ENCODE measurements at regions not wholly inside any gene's neighbourhood (a gene's known extent, or its start where the extent isn't known, plus 50 kb on each side); places are given as distances from the start of the nearest gene placed in this dataset.

DNA sequence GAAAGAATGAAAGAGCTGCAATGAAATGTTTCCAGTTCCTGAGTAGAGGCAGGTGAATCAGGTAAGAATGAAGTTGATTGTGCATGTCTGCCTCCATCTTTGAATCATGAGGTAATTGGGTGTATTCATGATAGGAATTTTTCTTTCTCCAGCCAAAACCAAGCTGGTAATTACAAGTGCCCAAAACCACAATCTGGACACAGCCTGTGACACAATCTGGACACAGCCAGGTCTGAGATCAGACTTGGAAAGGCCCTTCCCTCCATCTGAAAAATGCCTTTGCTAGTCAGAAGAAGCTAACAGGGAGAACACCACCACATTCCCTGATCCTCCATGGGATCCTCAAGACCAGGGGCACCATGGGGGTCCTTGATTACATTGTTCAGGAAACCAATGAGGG, 338.5 kb upstream of the THBS1 start:
- Histone ChIP-seq H3K4me3 (ENCODE audit: low read depth, low read length) (no peak overlapping the region), H3K4me1 (ENCODE audit: control insufficient read depth, insufficient read depth, low read length, unreplicated experiment) (peaks cover 38% of the 10 kb centered on the region), H3K79me2 (ENCODE audit: control insufficient read depth, insufficient read depth, low read length, unreplicated experiment) (no peaks in the 10 kb centered on the region), H3K27me3 (ENCODE audit: insufficient read depth, low read length) (no peaks in the 10 kb centered on the region), H2AFZ (ENCODE audit: low read length, unreplicated experiment) (no peak overlapping the region), H3K27ac (ENCODE audit: low read depth, low read length) (0 out of 2 replicates have a peak overlapping the region, but pooled peaks have one; percentile 13), H3K36me3 (ENCODE audit: insufficient read depth, low read length) (no peaks in the 10 kb centered on the region)

GRCh38 chr15:39243396-39243795, 337.5 kb upstream of the THBS1 start:
- H3K4me3 ChIP-seq (ENCODE audit: low read depth, low read length), result no peak overlapping the region
- 0 out of 2 replicates have a peak overlapping the region, but pooled peaks have one; percentile 5 for H3K27ac ChIP-seq (ENCODE audit: low read depth, low read length)
- no peak overlapping the region for H2AFZ ChIP-seq (ENCODE audit: low read length, unreplicated experiment)
- no peaks in the 10 kb centered on the region for H3K79me2 ChIP-seq (ENCODE audit: control insufficient read depth, insufficient read depth, low read length, unreplicated experiment)
- no peaks in the 10 kb centered on the region for H3K36me3 ChIP-seq (ENCODE audit: insufficient read depth, low read length)
- H3K27me3 ChIP-seq (ENCODE audit: insufficient read depth, low read length), result no peaks in the 10 kb centered on the region
- peaks cover 49% of the 10 kb centered on the region for H3K4me1 ChIP-seq (ENCODE audit: control insufficient read depth, insufficient read depth, low read length, unreplicated experiment)

GRCh38 chr15:39244776-39245175, 336.1 kb upstream of the THBS1 start:
- peaks cover 43% of the 10 kb centered on the region for H3K4me1 ChIP-seq (ENCODE audit: control insufficient read depth, insufficient read depth, low read length, unreplicated experiment)
- H3K27ac ChIP-seq (ENCODE audit: low read depth, low read length), result no peak overlapping the region
- no peak overlapping the region for H3K4me3 ChIP-seq (ENCODE audit: low read depth, low read length)
- H2AFZ ChIP-seq (ENCODE audit: low read length, unreplicated experiment), result no peak overlapping the region
- H3K79me2 ChIP-seq (ENCODE audit: control insufficient read depth, insufficient read depth, low read length, unreplicated experiment), result no peaks in the 10 kb centered on the region
- no peaks in the 10 kb centered on the region for H3K36me3 ChIP-seq (ENCODE audit: insufficient read depth, low read length)
- no peaks in the 10 kb centered on the region for H3K27me3 ChIP-seq (ENCODE audit: insufficient read depth, low read length)

- Histone ChIP-seq H3K27ac (ENCODE audit: low read depth, low read length) (peak overlapping the region; percentile 47), H2AFZ (ENCODE audit: low read length, unreplicated experiment) (no peak overlapping the region), H3K36me3 (ENCODE audit: insufficient read depth, low read length) (no peaks in the 10 kb centered on the region), H3K4me1 (ENCODE audit: control insufficient read depth, insufficient read depth, low read length, unreplicated experiment) (peaks cover 37% of the 10 kb centered on the region), H3K4me3 (ENCODE audit: low read depth, low read length) (no peak overlapping the region), H3K27me3 (ENCODE audit: insufficient read depth, low read length) (no peaks in the 10 kb centered on the region), H3K79me2 (ENCODE audit: control insufficient read depth, insufficient read depth, low read length, unreplicated experiment) (no peaks in the 10 kb centered on the region)
These were observed 334.4 kb upstream of the THBS1 start for GRCh38 chr15:39246523-39246922.

- no peak overlapping the region for H3K4me3 ChIP-seq (ENCODE audit: low read depth, low read length)
- H3K27me3 ChIP-seq (ENCODE audit: insufficient read depth, low read length), result no peaks in the 10 kb centered on the region
- peaks cover 32% of the 10 kb centered on the region for H3K4me1 ChIP-seq (ENCODE audit: control insufficient read depth, insufficient read depth, low read length, unreplicated experiment)
- peak overlapping the region; percentile 71 for H3K27ac ChIP-seq (ENCODE audit: low read depth, low read length)
- no peaks in the 10 kb centered on the region for H3K36me3 ChIP-seq (ENCODE audit: insufficient read depth, low read length)
- H3K79me2 ChIP-seq (ENCODE audit: control insufficient read depth, insufficient read depth, low read length, unreplicated experiment), result no peaks in the 10 kb centered on the region
- no peak overlapping the region for H2AFZ ChIP-seq (ENCODE audit: low read length, unreplicated experiment)
These were observed 333.3 kb upstream of the THBS1 start for GRCh38 chr15:39247574-39247973.

- Histone ChIP-seq H3K27ac (ENCODE audit: low read depth, low read length) (peak overlapping the region; percentile 71), H3K4me3 (ENCODE audit: low read depth, low read length) (no peak overlapping the region), H3K79me2 (ENCODE audit: control insufficient read depth, insufficient read depth, low read length, unreplicated experiment) (no peaks in the 10 kb centered on the region), H2AFZ (ENCODE audit: low read length, unreplicated experiment) (peak overlapping the region; percentile 76), H3K36me3 (ENCODE audit: insufficient read depth, low read length) (no peaks in the 10 kb centered on the region), H3K27me3 (ENCODE audit: insufficient read depth, low read length) (no peaks in the 10 kb centered on the region), H3K4me1 (ENCODE audit: control insufficient read depth, insufficient read depth, low read length, unreplicated experiment) (peaks cover 28% of the 10 kb centered on the region)
These were observed 332.7 kb upstream of the THBS1 start for GRCh38 chr15:39248204-39248603.

DNA sequence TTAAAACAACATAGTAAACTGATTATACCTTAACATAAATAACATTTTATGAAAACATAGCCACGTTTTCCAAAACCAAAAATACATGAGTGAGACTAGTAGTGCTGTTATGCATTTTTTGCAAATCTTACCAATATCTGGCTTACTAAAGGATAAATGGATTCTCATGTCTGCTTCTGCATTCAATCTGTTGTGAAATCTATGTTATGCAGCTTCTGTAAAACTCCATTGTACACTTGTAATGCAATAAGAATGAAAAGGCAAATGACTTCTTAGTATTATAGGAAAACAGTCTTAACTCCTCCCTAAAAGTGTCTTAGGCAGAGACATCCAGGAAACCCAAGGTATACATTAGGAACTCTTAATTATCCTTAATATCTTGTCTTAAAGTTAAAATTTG, 330.9 kb upstream of the THBS1 start:
- no peak overlapping the region for H2AFZ ChIP-seq (ENCODE audit: low read length, unreplicated experiment)
- H3K27ac ChIP-seq (ENCODE audit: low read depth, low read length), result no peak overlapping the region

GRCh38 chr15:39250460-39251186, 330.3 kb upstream of the THBS1 start:
- Histone ChIP-seq H3K4me1 (ENCODE audit: control insufficient read depth, insufficient read depth, low read length, unreplicated experiment) (peaks cover 28% of the 10 kb centered on the region), H3K36me3 (ENCODE audit: insufficient read depth, low read length) (no peaks in the 10 kb centered on the region), H2AFZ (ENCODE audit: low read length, unreplicated experiment) (no peak overlapping the region), H3K79me2 (ENCODE audit: control insufficient read depth, insufficient read depth, low read length, unreplicated experiment) (no peaks in the 10 kb centered on the region), H3K27ac (ENCODE audit: low read depth, low read length) (no peak overlapping the region), H3K4me3 (ENCODE audit: low read depth, low read length) (no peak overlapping the region), H3K27me3 (ENCODE audit: insufficient read depth, low read length) (no peaks in the 10 kb centered on the region)

More for the DNA sequence above, 330.9 kb upstream of the THBS1 start:
- H3K36me3 ChIP-seq (ENCODE audit: insufficient read depth, low read length), result no peaks in the 10 kb centered on the region
- no peaks in the 10 kb centered on the region for H3K79me2 ChIP-seq (ENCODE audit: control insufficient read depth, insufficient read depth, low read length, unreplicated experiment)
- H3K4me1 ChIP-seq (ENCODE audit: control insufficient read depth, insufficient read depth, low read length, unreplicated experiment), result peaks cover 28% of the 10 kb centered on the region
- no peak overlapping the region for H3K4me3 ChIP-seq (ENCODE audit: low read depth, low read length)
- H3K27me3 ChIP-seq (ENCODE audit: insufficient read depth, low read length), result no peaks in the 10 kb centered on the region

DNA sequence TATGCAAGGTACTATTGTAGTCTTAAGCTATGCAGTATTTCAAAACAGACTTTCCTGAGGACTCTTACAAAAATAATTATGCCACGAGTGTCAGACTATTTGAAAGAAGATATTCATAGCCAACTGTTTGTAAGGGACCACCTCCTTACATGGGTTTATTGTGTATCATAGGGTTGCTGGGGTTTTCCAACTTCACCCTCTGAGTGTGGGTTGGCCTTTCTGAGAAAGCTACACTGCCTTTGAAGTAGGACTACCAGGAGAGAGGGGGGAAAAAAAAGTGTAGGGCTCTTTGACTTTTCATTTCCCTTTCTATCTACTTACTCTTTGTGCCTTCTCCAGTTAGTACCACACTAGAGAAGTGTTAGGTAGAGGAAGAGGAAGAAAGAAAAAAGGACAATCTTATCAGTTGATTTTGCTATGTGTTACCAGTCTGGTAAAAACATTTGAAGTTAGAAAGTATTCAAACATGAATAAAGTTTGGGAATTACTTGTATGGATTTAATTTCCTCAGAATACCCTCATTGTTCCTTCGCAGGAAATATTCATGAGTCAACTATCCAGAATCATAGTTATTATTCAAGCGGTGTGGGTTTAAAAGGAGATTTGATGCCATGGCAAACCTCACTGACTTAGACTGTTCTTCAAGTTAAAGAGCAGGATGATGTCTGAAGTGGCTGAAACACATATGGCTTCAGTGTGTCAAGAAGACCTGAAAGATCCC, 329.3 kb upstream of the THBS1 start:
- Histone ChIP-seq H3K36me3 (ENCODE audit: insufficient read depth, low read length) (no peaks in the 10 kb centered on the region), H3K27ac (ENCODE audit: low read depth, low read length) (no peak overlapping the region), H2AFZ (ENCODE audit: low read length, unreplicated experiment) (no peak overlapping the region), H3K4me3 (ENCODE audit: low read depth, low read length) (no peak overlapping the region), H3K27me3 (ENCODE audit: insufficient read depth, low read length) (no peaks in the 10 kb centered on the region), H3K4me1 (ENCODE audit: control insufficient read depth, insufficient read depth, low read length, unreplicated experiment) (peaks cover 22% of the 10 kb centered on the region), H3K79me2 (ENCODE audit: control insufficient read depth, insufficient read depth, low read length, unreplicated experiment) (no peaks in the 10 kb centered on the region)

DNA sequence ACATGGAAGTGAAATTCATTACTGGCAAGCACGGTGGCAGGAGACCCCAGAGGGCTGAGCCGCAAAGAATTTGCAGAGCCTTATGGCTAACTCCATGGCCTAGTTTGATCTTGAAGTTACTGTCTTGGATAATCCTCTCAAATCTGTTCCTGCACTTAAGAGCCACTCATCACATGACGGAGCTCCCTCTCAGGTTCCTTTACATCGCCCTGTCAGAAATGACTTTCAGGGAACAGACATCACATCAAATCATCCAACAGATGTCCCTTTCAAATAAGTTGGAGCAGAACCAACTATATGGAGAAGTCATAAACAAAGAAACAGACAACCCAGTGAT, 328.8 kb upstream of the THBS1 start:
- Histone ChIP-seq H3K4me3 (ENCODE audit: low read depth, low read length) (no peak overlapping the region), H3K4me1 (ENCODE audit: control insufficient read depth, insufficient read depth, low read length, unreplicated experiment) (peaks cover 17% of the 10 kb centered on the region), H3K27ac (ENCODE audit: low read depth, low read length) (no peak overlapping the region), H3K27me3 (ENCODE audit: insufficient read depth, low read length) (no peaks in the 10 kb centered on the region), H3K79me2 (ENCODE audit: control insufficient read depth, insufficient read depth, low read length, unreplicated experiment) (no peaks in the 10 kb centered on the region), H2AFZ (ENCODE audit: low read length, unreplicated experiment) (no peak overlapping the region), H3K36me3 (ENCODE audit: insufficient read depth, low read length) (no peaks in the 10 kb centered on the region)

DNA sequence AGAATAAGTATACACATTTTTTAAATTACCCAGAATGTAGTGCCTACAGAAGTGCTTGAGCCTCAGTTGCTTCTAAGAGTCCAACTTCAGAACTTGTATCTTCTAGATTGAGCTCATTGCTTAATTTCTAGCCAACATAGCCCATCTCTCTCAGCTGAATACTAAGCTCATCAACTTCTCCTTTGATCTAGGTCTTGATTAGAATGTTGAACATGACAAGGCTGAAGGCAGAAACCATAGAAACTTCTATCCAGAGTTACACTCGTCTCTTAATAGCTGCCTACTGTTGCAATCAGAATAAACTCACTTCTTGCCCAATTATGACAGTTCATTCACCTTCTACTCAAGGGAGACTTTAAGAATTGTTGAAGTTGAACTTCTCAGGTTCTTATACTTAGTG, 327.3 kb upstream of the THBS1 start:
- no peak overlapping the region for H2AFZ ChIP-seq (ENCODE audit: low read length, unreplicated experiment)
- no peaks in the 10 kb centered on the region for H3K36me3 ChIP-seq (ENCODE audit: insufficient read depth, low read length)
- H3K79me2 ChIP-seq (ENCODE audit: control insufficient read depth, insufficient read depth, low read length, unreplicated experiment), result no peaks in the 10 kb centered on the region
- H3K4me1 ChIP-seq (ENCODE audit: control insufficient read depth, insufficient read depth, low read length, unreplicated experiment), result peaks cover 3% of the 10 kb centered on the region
- no peak overlapping the region for H3K27ac ChIP-seq (ENCODE audit: low read depth, low read length)
- no peak overlapping the region for H3K4me3 ChIP-seq (ENCODE audit: low read depth, low read length)
- H3K27me3 ChIP-seq (ENCODE audit: insufficient read depth, low read length), result no peaks in the 10 kb centered on the region

Data from ACC112 (cell line).